TTC549 (cell line): ENCODE measurements at regions not wholly inside any gene's neighbourhood (a gene's known extent, or its start where the extent isn't known, plus 50 kb on each side); places are given as distances from the start of the nearest gene placed in this dataset.
A peak's percentile ranks its signal among the peaks of the same experiment; 100 is the strongest.
"Not testable (repeated sequence)": the region's sequence is repeated elsewhere in the genome, so short reads cannot be mapped to it uniquely, and the experiment has no call there.

ENCODE experiments used
- FAIRE-seq: peaks from 2 replicates; lab custom pipeline; 2012; peaks lifted over from hg19 to GRCh38; lab: Jason Lieb, UNC

DNA sequence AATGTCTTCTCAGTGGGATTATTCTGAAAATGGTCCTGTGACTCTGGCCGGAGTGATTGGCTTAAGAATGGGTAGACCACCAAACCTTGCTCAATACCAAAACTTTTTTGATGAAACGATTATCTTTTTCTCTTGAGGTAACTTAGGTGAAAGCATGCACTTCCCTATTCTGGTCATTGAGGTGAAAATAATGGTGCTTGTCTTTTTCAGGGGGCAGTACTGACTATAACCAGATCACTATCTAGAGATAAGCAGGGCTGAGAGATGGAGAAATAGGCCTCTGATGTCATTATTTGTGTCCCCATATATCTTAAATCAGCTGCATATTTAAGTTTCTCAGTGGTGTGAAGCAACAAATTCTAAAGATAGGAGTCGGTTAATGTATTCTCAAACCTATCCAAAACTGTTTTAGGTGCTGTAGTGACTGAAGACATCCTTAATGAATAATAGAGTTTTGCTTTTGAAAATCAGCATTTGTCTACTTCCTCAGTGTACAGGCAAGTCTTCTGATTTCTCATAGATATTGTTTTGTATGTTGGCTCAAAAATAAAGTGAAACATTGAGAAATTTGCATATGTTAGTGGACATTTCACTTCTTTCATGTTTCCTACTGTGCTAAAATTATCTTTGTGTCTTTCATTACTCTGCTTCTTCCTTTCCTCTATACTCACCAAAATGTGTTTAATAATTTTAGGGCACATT, 735.3 kb upstream of the ADGRL4 start:
- no peak for FAIRE-seq

DNA sequence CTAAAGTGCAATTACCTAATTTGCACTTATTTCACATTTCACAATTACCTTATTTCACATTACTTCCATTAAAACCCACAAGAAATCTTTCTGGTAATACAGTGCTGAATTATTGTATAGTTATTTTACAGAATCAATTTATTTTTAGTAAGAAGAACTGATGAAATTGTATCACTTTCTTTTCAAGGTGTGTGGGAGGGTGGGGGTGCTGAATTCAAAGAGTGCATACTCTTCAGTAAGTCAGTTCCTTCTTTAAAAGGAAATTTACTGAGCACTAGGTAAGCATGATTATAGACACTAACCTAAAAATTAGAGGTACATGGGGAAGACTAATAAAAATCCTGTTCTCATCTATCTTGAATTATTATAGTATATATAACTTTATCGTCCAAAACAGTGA, 731.6 kb upstream of the ADGRL4 start:
- no peak for FAIRE-seq

DNA sequence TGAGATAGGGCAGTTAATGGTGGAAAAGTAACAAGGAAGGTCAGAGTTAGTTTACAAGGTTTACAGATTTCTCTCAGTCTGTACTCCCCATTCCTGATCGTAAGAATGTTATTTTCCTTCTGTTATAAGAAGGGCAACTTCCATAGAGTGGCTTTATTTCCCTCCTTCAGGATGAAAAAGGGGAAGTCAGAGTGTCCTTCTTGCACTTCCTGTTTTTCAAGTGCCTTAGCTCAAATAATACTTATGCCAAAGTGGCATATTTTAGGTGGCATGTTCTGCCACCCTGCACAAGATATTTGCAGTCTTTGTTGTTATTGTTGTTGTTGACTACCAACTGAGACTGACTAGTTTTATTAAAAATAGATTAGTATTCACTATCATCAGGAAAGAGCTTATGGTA, 730.7 kb upstream of the ADGRL4 start:
- FAIRE-seq, result no peak

DNA sequence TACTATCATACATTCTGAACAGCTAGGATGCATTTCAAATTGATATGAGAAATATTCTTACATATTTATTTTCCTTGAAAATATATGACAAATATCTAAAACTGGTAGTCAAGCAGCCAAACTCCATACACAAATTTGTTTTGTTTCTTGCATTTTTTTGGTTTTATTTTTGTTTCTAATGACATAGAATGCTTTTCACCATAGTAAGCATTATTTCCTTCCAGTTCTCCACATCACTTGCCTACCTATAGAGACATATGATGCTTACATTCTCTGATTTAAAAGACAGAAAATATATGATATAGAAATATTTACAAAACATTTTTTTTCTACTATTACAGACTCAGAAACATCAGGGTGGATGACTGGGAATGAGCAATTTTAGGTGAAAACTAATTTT, 726.4 kb upstream of the ADGRL4 start:
- FAIRE-seq, result no peak

DNA sequence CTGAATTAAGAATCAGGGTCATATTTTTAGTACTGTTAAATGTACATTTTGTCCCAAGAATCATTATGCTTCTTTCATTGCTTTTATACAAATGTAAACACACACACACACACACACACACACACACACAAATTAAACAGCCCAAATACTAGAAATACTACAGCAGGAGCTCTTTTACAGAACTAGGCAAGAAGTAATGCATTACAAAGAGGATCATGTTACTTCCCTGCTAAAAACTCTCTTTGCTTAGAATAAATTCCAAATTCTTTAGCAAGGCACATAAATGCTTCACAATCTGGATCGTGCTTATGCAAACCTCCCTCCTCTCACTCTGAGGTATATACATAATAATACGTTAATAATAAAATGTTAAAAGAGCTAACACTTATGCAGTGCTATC, 720.4 kb upstream of the ADGRL4 start:
- no peak for FAIRE-seq

DNA sequence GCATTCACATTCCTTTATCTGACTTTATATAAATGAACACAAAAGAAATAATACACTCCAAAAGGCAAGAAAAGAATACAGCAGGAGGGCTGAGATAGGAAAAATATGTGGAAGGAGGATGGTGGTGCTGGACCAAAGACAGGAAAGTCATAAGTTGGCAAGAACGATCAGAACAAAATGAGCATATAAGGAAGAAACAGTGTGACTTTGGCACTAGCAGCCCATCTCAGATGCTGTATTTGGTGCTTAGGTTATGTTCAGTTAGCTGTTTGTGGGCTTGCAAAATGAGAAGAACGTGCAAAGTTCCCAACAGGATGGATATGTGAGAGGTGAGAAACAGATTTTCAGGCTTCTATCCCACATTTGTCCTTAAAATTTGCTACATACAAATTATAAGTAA, 719.8 kb upstream of the ADGRL4 start:
- FAIRE-seq, result no peak

DNA sequence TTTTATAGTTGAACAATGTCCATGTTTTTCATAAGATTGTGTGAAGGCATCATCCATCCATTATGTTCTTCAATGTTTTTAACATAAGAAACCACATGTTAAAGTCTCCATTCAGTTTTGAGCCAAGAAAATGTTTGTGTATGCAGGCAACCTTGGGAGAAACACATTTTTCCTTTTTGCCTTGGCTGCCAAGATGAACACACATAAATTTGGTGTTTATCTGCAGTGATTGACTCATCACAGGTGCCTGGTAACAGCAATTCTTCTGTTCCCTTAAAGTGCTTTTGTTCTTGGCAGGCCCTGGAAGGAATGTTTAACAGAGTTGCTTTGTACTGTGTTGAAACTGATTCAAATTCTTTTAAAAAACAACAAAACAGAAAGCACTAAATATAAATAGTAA, 709.9 kb upstream of the ADGRL4 start:
- no peak for FAIRE-seq

DNA sequence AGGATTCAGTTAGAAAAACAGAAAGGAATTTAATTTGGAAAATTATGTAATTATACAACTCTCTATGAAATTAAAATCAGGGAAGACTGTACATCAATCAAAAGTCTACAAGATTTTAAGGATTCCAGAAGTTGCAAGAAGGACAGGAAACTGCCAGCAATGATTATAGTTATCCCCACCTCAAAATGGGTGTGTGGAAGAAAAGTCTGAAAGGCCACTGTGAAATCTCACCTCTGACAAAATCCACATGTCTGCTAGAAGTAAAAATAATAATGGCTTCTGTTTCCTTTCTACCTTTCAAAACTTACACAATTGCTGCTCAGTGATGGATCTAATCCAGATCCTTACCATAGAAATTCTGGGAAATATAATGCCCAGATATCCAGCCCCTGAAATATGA, 708.1 kb upstream of the ADGRL4 start:
- FAIRE-seq, result no peak

DNA sequence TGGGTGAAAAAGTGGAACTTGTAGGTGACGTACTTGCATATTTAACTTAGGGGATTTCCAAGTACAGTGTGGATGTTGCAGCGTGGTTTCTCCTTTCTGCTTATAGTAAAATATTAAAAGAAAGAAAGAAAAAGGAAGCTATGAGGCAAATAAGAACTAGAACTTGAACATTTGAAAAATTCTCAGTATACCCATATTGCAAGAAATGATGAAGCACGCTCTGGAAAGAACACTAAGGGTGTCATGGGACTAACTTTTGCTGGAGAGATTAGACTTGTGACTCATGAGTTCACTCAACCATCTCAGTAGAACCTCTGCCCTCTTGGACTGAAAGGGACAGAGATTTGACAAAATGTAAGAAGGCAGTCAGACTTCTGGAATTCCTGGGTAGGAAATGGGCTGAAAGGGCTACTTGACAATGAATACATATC, 704.5 kb upstream of the ADGRL4 start:
- FAIRE-seq, result no peak

DNA sequence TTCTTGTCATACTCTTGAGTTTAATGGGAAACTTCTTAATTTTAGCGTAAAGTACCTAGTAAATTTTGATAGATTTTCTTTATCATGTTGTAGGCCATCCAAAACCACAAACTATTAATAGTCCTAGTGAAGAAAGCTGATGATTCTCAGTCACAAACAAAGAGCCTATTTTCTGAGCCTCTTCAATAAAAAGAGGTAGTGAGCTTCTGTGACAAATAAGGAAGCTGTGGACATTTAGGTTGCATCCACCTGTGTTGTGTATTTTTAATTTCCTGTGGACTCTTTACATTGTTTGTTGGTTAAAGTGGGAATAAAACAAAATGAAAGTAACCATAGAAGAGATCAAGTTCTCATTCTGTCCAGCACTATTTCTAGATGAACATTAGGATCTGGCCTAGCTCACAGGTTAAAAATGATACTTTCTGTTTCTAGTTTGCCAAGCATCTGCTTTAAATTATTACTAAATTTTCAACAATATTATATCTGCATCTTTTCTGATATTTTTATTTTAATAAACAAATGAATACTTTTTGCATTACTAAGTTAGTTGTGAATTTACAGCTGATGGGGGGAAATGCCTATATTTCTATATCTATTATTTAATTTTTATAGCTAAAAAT, 702.2 kb upstream of the ADGRL4 start:
- no peak for FAIRE-seq

DNA sequence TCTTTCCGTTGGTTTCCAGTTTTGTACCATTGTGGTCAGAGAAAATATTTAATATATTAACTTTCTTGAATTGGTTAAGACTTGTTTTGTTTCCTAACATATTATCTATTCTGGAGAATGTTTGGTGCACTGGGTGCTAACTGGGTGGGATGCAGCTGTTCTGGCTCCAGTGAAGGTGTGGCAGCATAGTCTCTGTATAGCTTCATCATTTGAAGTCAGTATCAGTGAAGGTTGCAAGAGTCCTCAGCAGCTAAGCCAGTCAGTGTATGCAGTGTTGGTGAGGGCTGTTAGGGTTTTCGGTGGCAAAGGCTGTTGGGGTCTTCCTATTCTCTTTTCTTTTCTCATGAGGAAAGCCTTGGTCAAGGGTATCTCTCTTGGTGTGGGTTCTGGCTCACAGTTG, 698.7 kb upstream of the ADGRL4 start:
- FAIRE-seq, result no peak

DNA sequence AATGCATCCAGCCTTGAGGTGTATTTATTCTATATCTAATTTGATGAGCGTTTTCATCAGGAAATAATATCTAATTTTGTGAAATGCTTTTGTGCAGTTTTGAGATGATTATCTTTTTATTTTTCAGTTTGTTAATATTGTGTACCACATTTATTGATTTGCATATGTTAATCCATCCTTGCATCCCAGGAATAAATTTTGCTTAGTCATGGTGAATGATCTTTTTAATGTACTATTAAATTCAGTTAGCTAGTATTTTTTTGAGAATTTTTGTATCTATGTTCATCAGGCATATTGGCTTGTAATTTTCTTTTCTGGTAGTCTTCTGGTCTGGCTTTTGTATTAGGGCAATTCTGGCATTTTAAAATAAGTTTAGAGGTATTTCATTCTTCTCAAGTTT, 697.5 kb upstream of the ADGRL4 start:
- no peak for FAIRE-seq

DNA sequence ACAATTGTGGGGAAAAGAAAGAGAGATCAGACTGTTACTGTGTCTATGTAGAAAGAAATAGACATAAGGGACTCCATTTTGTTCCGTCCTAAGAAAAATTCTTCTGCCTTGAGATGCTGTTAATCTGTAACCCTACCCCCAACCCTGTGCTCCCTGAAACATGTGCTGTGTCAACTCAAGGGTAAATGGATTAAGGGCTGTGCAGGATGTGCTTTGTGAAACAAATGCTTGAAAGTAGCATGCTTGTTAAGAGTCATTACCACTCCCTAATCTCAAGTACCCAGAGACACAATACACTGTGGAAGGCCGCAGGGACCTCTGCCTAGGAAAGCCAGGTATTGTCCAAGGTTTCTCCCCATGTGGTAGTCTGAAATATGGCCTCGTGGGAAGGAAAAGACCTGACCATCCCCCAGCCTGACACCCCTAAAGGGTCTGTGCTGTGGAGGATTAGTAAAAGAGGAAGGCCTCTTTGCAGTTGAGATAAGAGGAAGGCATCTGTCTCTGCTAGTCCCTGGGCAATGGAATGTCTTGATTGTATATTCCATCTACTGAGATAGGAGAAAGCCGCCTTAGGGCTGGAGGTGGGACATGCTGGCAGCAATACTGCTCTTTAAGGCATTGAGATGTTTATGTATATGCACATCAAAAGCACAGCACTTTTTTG, 695.9 kb upstream of the ADGRL4 start:
- FAIRE-seq, result not testable (repeated sequence)

DNA sequence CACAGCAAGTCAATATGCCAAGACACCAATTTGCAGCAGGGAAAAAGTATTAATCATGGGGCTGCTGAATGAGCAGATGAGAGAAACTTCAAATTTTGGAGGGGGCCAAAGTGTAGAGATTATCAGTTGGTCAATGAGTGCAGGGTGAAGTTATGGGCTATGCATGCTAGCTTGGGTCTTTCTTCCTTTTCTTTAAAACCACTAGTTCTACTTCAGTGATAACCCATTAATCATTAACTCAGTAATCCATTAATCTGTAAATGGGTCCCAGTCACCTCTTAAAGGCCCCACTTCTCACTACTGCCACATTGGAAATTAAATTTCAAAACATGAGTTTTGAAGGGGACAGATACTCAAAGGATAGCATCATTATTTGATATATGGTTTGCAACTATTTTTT, 688.6 kb upstream of the ADGRL4 start:
- FAIRE-seq, result no peak

DNA sequence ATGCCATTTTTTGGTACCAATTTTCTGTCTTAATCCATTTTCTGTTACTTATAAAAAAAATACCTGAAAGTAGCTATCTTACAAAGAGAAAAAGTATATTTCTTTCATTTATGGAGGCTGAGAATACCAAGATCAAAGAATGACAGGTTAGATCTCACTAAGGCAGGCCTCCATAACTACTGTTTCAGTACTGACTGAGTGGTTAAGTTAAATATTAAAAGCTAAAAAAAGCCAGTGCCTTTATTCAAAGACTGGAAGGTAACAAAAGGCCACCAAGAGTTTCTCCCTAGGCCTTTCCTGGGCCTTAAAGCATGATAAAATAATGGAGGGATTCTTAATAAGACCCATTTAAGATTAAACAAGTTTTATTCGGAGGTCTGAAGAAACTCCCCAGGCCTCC, 687.7 kb upstream of the ADGRL4 start:
- no peak for FAIRE-seq

DNA sequence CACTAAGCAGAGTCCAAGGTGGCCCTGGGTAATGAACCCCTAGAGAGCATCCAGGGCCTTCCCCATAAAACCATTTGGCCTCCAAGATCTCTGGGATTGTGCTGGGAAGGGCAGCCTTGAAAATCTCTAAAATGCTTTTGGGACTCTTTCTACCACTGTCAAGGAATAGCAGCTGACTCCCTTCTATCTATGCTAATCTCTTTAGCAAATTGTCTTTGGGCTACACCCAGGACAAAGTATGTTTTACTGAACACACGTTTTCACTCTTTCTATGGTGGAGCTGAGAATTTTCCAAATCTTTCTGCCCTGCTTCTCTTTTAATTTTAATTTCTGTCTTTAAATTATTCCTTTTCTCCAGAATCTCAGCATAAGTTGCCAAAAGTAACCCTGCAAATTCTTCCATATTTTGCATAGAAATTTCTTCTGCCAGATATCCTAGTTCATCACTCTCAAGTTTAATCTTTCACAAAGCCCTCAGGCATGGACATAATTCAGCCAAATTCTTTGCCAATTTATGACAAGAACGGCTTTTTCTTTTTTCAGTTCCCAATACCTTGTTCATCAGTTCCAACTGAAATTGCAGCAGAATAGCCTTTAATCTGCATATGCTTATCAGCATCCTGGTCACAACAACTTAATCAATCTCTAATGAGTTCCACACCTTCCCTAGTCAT, 687.0 kb upstream of the ADGRL4 start:
- FAIRE-seq, result no peak

DNA sequence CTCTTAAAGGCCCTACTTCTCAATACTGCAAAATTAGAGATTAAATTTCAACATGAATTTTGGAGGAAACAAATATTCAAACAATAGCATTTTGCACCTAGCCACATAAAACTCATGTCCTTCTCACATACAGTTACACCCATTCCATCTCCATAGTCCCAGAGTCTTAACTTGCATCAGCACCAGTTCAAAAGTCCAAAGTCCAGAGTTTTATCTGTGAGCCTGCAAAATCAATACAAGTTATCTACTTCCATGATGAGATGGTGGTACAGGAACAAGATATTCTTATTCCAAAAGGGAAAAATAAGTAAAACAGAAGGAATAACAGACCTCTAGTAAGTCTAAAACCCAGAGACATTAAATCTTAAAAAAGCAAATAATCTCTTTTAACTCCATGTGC, 686.0 kb upstream of the ADGRL4 start:
- FAIRE-seq, result no peak

DNA sequence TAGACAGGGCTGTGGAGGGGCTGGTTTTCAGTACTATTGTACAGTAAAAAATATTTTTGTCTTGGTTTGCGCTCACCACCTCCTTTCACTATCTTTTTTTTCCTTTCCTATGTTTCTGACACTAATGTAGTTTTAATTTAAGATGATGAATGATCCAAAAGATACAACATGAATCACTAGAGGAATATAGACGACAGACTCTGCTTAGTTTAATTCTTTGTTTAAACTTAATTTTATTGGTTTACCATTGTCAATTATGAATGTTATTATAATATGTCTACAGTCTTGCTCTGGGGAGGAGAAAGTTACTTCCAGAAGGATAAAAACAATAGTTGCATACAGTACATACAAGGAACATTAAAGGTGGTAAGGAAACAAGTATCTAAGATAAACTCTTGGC, 682.4 kb upstream of the ADGRL4 start:
- FAIRE-seq, result no peak

DNA sequence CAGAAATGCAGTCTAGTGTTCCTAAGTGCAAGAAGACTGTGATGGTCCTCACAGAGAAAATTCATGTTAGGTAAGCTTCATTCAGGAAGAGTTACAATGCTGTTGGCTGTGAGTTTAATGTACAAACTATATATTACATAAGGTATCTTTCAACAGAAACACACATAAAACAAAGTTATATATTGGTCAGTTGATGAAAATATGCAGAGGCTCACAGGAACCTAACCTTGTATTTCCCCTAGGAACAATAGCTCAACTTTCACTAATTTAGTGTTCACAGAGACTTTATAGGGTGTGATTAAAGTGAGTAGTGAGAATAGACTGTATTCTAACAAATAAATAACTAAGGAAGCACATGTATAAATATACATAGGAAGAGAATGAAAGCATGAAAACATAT, 676.9 kb upstream of the ADGRL4 start:
- no peak for FAIRE-seq

DNA sequence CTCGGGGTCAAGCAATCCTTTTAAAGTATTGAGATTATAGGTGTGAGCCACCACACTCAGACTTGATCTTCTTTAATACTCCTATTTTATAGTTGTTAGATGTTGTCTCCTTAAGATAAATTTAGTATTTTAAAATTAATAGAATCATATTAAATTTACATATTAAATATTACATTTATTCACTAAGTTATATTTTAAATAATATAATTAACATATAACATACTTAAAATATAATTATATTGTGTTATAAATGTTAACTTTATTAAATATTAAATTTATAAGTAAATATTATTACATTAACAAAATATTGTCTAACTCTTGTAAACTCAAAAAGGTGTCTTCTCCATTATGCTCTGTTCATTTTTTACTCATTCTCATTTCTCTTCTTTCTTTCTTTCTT, 675.9 kb upstream of the ADGRL4 start:
- FAIRE-seq, result peak; percentile 68

DNA sequence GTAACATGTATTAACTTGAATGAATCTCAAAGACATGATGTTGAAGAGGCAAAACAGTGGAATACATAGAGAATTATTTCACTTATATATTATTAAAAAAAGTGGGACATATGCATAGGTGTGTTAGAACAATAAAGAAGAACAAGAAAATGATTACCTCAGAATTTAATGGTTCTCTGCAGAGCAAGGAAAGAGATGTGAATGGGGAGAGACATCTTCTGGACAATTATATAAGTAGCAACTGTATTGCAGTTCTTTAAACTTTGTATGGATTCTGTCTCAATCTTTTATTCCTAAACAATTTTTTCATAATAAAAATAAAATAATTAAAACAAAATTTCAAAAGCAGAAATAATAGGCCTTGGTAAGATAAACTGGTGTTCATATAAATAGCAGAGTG, 674.9 kb upstream of the ADGRL4 start:
- no peak for FAIRE-seq

DNA sequence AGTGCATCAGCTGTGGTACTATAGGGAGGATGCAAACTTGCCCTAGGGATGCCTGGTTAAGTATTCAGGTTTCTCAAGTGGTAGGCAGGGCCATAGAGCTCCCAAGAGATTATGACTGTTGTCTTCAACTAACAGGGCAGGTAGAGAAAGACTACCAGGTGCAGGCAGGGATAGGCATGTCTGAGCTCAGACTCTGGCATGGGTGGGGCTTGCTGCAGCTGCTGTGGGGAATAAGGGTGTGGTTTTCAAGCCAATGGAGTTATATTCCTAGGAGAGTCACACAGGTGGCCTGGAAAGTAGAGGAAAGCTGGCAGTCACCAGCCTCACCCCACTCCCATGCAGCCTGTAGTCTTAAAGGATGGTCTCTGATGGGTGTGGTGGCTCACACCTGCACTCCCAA, 673.4 kb upstream of the ADGRL4 start:
- FAIRE-seq, result no peak
